ENCODE measurements at regions not wholly inside any gene's neighbourhood (a gene's known extent, or its start where the extent isn't known, plus 50 kb on each side); places are given as distances from the start of the nearest gene placed in this dataset.

DNA sequence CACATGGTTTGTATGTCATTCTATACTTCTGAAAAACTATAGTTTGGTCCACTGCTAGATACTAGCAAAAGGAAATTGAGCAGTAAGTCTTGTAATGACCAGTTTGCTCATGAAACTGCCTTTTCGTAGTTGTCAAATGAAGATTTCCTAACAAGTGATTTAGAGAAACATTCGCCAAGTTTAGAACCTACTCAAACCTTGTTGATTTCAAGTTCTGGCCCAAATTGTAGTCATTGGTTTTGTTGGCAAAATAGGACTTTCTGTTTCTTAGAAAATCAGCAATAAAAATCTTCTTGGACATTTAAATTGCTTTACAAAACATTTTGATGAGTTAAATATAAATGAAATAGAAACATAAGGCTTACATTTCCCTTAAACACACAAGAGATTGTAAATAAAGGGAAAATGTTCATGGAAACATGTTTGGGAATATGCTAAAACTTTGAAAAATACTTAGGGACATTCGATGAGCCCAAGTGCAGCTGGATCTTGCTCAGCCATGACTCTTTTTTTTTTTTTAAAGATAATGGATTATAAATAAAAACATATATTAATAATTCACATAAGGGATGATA, 178.5 kb upstream of the LYPLAL1 start:
- ChIA-PET POLR2A (no interaction called here), CTCF (interaction anchor here (0.6 kb wide), 1 partner anchor 258 kb away, joined by 4 read pairs; no protein-coding TSS in a partner anchor)
- Histone ChIP-seq H3K36me3 (ENCODE audit: control insufficient read depth in 4 of 4, insufficient read depth in 4 of 4, low read length in 3 of 4) (no peaks in the 10 kb centered on the region), H3K9me3 (ENCODE audit: control extremely low read depth in 1 of 5, control insufficient read depth in 4 of 5, insufficient read depth in 2 of 5, low read depth in 1 of 5, low read length in 4 of 5) (no peaks in the 10 kb centered on the region), H3K4me3 (ENCODE audit: control insufficient read depth in 1 of 7, extremely low read depth in 1 of 7, insufficient read depth in 4 of 7, low read depth in 2 of 7, low read length in 6 of 7) (no peak overlapping the region), H3K27ac (ENCODE audit: insufficient read depth in 1 of 2, low read depth in 1 of 2, low read length in 2 of 2, poor library complexity in 1 of 2, severe bottlenecking in 2 of 2) (no peak overlapping the region), H3K27me3 (replicated peaks in 2 of 5; ENCODE audit: control insufficient read depth in 4 of 5, insufficient read depth in 5 of 5, low read length in 4 of 5) (no peaks in the 10 kb centered on the region), H3K4me1 (ENCODE audit: control extremely low read depth in 1 of 4, control insufficient read depth in 4 of 4, insufficient read depth in 4 of 4, low read length in 3 of 4) (no peaks in the 10 kb centered on the region)
- no peak for DNase-seq
- WGBS (ENCODE audit: insufficient coverage): 100% methylated on average over 1 of the region's 3 CpGs

DNA sequence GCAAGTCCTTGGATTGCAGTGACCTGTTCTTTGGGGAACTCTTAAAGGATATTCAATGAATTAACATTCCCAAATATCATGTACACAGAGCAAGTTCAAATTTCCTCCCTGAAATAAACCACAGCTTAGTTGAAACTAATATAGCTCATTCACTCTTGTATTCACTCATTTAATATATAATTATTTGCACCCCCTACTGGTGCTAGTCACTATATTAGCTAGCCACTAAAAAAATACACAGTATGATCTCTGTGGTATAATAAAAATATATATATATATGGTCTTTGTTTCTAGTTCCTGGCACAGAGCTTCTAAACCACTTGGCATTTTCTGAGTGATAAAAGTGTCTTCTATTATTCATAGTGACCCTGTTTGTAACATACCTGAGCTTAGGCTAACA, 177.3 kb upstream of the LYPLAL1 start:
- H3K4me3 ChIP-seq (ENCODE audit: control insufficient read depth in 1 of 7, extremely low read depth in 1 of 7, insufficient read depth in 4 of 7, low read depth in 2 of 7, low read length in 6 of 7): no peak overlapping the region
- H3K4me1 ChIP-seq (ENCODE audit: control extremely low read depth in 1 of 4, control insufficient read depth in 4 of 4, insufficient read depth in 4 of 4, low read length in 3 of 4): no peaks in the 10 kb centered on the region
- H3K9me3 ChIP-seq (ENCODE audit: control extremely low read depth in 1 of 5, control insufficient read depth in 4 of 5, insufficient read depth in 2 of 5, low read depth in 1 of 5, low read length in 4 of 5): no peaks in the 10 kb centered on the region
- CTCF ChIA-PET: no interaction called here
- POLR2A ChIA-PET: no interaction called here
- DNase-seq: no peak
- H3K36me3 ChIP-seq (ENCODE audit: control insufficient read depth in 4 of 4, insufficient read depth in 4 of 4, low read length in 3 of 4): no peaks in the 10 kb centered on the region
- H3K27me3 ChIP-seq (replicated peaks in 2 of 5; ENCODE audit: control insufficient read depth in 4 of 5, insufficient read depth in 5 of 5, low read length in 4 of 5): no peaks in the 10 kb centered on the region
- no peak overlapping the region for H3K27ac ChIP-seq (ENCODE audit: insufficient read depth in 1 of 2, low read depth in 1 of 2, low read length in 2 of 2, poor library complexity in 1 of 2, severe bottlenecking in 2 of 2)

DNA sequence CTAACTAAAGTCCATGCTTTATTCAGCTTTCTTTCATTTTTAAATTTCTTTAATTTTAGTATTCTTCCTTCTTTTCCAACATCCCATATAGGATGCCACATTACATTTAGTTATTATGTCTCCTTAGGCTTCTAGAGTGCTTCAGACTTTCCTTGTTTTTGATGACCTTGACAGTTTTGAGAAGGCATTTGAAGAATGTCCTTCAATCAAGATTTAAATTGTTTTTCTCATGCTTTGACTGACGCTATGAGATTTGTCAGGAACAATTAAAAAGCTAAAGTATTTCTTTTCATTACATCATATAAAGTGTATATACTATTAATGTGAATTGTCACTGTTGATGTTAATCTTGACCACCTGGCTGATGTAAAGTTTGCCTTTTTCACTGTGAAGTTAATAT, 173.7 kb upstream of the LYPLAL1 start:
- Histone ChIP-seq H3K4me3 (ENCODE audit: control insufficient read depth in 1 of 7, extremely low read depth in 1 of 7, insufficient read depth in 4 of 7, low read depth in 2 of 7, low read length in 6 of 7) (no peak overlapping the region), H3K27me3 (replicated peaks in 2 of 5; ENCODE audit: control insufficient read depth in 4 of 5, insufficient read depth in 5 of 5, low read length in 4 of 5) (no peaks in the 10 kb centered on the region), H3K27ac (ENCODE audit: insufficient read depth in 1 of 2, low read depth in 1 of 2, low read length in 2 of 2, poor library complexity in 1 of 2, severe bottlenecking in 2 of 2) (no peak overlapping the region), H3K36me3 (ENCODE audit: control insufficient read depth in 4 of 4, insufficient read depth in 4 of 4, low read length in 3 of 4) (no peaks in the 10 kb centered on the region), H3K4me1 (ENCODE audit: control extremely low read depth in 1 of 4, control insufficient read depth in 4 of 4, insufficient read depth in 4 of 4, low read length in 3 of 4) (no peaks in the 10 kb centered on the region), H3K9me3 (ENCODE audit: control extremely low read depth in 1 of 5, control insufficient read depth in 4 of 5, insufficient read depth in 2 of 5, low read depth in 1 of 5, low read length in 4 of 5) (peaks cover 0 to under 1% (median 0%) of the 10 kb centered on the region in 5 experiments)
- WGBS (ENCODE audit: insufficient coverage): no CpG with 5 or more reads among the region's 1 CpG
- ChIA-PET CTCF (interaction anchor here (1.1 kb wide), 1 partner anchor 14 kb away, joined by 3 read pairs; no protein-coding TSS in a partner anchor), POLR2A (no interaction called here)
- DNase-seq: no peak

DNA sequence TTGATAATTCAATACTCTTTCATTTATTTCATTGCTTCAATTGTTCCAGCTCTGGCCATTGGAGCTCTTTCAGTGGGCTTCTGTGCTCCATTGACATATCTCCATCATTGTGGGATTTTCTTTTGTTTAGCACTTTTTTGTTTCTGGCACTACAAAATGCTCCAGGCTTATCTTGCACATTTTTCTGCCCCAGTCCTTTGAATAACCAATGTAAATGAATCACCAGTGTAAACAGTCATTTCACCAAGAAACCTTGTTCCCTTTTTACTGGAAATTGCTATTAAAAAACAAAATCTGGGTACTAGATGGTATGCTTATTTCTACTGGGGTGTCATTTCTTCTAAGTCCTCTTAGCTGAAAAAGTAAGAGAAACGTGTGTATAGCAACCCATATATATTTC, 173.0 kb upstream of the LYPLAL1 start:
- no peak overlapping the region for H3K4me3 ChIP-seq (ENCODE audit: control insufficient read depth in 1 of 7, extremely low read depth in 1 of 7, insufficient read depth in 4 of 7, low read depth in 2 of 7, low read length in 6 of 7)
- no peak overlapping the region for H3K27ac ChIP-seq (ENCODE audit: insufficient read depth in 1 of 2, low read depth in 1 of 2, low read length in 2 of 2, poor library complexity in 1 of 2, severe bottlenecking in 2 of 2)
- no peaks in the 10 kb centered on the region for H3K27me3 ChIP-seq (replicated peaks in 2 of 5; ENCODE audit: control insufficient read depth in 4 of 5, insufficient read depth in 5 of 5, low read length in 4 of 5)
- no peak for DNase-seq
- no peaks in the 10 kb centered on the region for H3K36me3 ChIP-seq (ENCODE audit: control insufficient read depth in 4 of 4, insufficient read depth in 4 of 4, low read length in 3 of 4)
- peaks cover 0 to 3% (median 0%) of the 10 kb centered on the region in 5 experiments for H3K9me3 ChIP-seq (ENCODE audit: control extremely low read depth in 1 of 5, control insufficient read depth in 4 of 5, insufficient read depth in 2 of 5, low read depth in 1 of 5, low read length in 4 of 5)
- CTCF ChIA-PET: interaction anchor here (1.1 kb wide), 1 partner anchor 14 kb away, joined by 3 read pairs; no protein-coding TSS in a partner anchor
- POLR2A ChIA-PET: no interaction called here
- no peaks in the 10 kb centered on the region for H3K4me1 ChIP-seq (ENCODE audit: control extremely low read depth in 1 of 4, control insufficient read depth in 4 of 4, insufficient read depth in 4 of 4, low read length in 3 of 4)
- WGBS (ENCODE audit: insufficient coverage): no CpG with 5 or more reads among the region's 1 CpG

DNA sequence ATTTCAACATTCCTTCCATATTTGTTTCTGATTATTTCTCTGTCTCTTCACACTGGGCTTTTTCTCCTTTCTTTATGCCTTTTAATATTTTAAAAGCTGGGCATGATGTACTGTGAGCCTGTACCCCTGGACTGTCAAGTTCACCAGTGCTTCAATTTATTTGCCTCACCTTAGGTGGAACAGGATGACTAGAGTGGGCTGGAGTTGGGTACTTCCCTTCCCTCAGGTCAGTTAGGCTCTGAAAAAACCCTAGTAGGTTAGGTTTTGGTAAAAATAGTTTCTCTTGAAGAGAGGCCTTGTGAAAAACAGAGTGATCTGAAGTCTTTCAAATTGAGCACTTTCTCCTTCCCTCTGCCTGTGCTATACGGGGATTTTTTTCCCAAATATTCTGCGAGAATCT, 163.0 kb upstream of the LYPLAL1 start:
- Histone ChIP-seq H3K27ac (ENCODE audit: insufficient read depth in 1 of 2, low read depth in 1 of 2, low read length in 2 of 2, poor library complexity in 1 of 2, severe bottlenecking in 2 of 2) (no peak overlapping the region), H3K9me3 (ENCODE audit: control extremely low read depth in 1 of 5, control insufficient read depth in 4 of 5, insufficient read depth in 2 of 5, low read depth in 1 of 5, low read length in 4 of 5) (no peaks in the 10 kb centered on the region), H3K4me3 (ENCODE audit: control insufficient read depth in 1 of 7, extremely low read depth in 1 of 7, insufficient read depth in 4 of 7, low read depth in 2 of 7, low read length in 6 of 7) (no peak overlapping the region), H3K36me3 (ENCODE audit: control insufficient read depth in 4 of 4, insufficient read depth in 4 of 4, low read length in 3 of 4) (no peaks in the 10 kb centered on the region), H3K27me3 (replicated peaks in 2 of 5; ENCODE audit: control insufficient read depth in 4 of 5, insufficient read depth in 5 of 5, low read length in 4 of 5) (no peaks in the 10 kb centered on the region), H3K4me1 (ENCODE audit: control extremely low read depth in 1 of 4, control insufficient read depth in 4 of 4, insufficient read depth in 4 of 4, low read length in 3 of 4) (no peaks in the 10 kb centered on the region)
- ChIA-PET CTCF (no interaction called here), POLR2A (interaction anchor here (0.6 kb wide), 1 partner anchor 52 kb away, joined by 3 read pairs; no protein-coding TSS in a partner anchor)
- WGBS (ENCODE audit: insufficient coverage): 88% methylated on average over 2 of the region's 2 CpGs
- no peak for DNase-seq

DNA sequence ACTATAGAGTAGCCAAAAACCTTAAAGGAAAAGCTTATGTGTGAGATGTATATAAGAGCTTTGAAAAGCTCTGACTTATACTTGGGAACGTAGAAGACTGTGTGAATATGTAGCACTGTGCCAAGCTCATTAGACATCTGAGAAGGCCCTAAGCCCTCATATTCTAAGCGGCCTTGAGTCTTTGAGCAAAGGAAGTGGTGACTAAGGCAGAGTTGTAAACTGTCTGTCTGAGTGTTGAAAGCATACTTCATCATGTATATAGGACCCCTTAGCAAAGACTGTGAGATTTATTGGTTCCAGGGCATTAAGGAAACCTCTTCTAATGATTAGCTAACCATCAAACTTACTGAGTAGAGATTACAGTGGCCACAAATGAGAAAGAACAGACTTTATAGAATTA, 153.3 kb upstream of the LYPLAL1 start:
- Histone ChIP-seq H3K4me3 (ENCODE audit: control insufficient read depth in 1 of 7, extremely low read depth in 1 of 7, insufficient read depth in 4 of 7, low read depth in 2 of 7, low read length in 6 of 7) (no peak overlapping the region), H3K4me1 (ENCODE audit: control extremely low read depth in 1 of 4, control insufficient read depth in 4 of 4, insufficient read depth in 4 of 4, low read length in 3 of 4) (no peaks in the 10 kb centered on the region), H3K27ac (ENCODE audit: insufficient read depth in 1 of 2, low read depth in 1 of 2, low read length in 2 of 2, poor library complexity in 1 of 2, severe bottlenecking in 2 of 2) (no peak overlapping the region), H3K9me3 (ENCODE audit: control extremely low read depth in 1 of 5, control insufficient read depth in 4 of 5, insufficient read depth in 2 of 5, low read depth in 1 of 5, low read length in 4 of 5) (peaks cover 0 to 4% (median 0%) of the 10 kb centered on the region in 5 experiments), H3K27me3 (replicated peaks in 2 of 5; ENCODE audit: control insufficient read depth in 4 of 5, insufficient read depth in 5 of 5, low read length in 4 of 5) (no peaks in the 10 kb centered on the region), H3K36me3 (ENCODE audit: control insufficient read depth in 4 of 4, insufficient read depth in 4 of 4, low read length in 3 of 4) (no peaks in the 10 kb centered on the region)
- no peak for DNase-seq
- POLR2A ChIA-PET: no interaction called here
- 100% methylated on average over 2 of the region's 2 CpGs for WGBS (ENCODE audit: insufficient coverage)
- CTCF ChIA-PET: no interaction called here

DNA sequence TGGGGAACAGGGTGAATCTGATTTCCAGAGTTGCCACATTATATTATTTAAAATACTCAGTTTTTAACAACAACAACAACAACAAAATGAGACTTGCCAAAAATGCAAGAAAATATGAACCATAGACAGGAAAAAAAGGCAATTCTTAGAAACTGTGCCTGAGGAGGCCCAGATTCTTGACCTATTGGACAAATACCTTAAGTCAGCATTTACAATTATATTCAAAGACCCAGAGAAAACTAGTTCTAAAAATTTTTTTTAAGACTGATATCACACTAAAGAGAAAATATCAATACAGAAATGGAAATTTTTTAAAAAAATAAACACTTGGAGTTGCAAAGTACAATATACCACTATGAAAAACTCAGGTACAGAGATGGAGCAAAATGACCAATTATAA, 152.8 kb upstream of the LYPLAL1 start:
- ChIA-PET CTCF (no interaction called here), POLR2A (no interaction called here)
- no peak for DNase-seq
- peaks cover 0 to 4% (median 0%) of the 10 kb centered on the region in 5 experiments for H3K9me3 ChIP-seq (ENCODE audit: control extremely low read depth in 1 of 5, control insufficient read depth in 4 of 5, insufficient read depth in 2 of 5, low read depth in 1 of 5, low read length in 4 of 5)
- H3K4me3 ChIP-seq (ENCODE audit: control insufficient read depth in 1 of 7, extremely low read depth in 1 of 7, insufficient read depth in 4 of 7, low read depth in 2 of 7, low read length in 6 of 7): no peak overlapping the region
- H3K36me3 ChIP-seq (ENCODE audit: control insufficient read depth in 4 of 4, insufficient read depth in 4 of 4, low read length in 3 of 4): no peaks in the 10 kb centered on the region
- no peaks in the 10 kb centered on the region for H3K27me3 ChIP-seq (replicated peaks in 2 of 5; ENCODE audit: control insufficient read depth in 4 of 5, insufficient read depth in 5 of 5, low read length in 4 of 5)
- no peak overlapping the region for H3K27ac ChIP-seq (ENCODE audit: insufficient read depth in 1 of 2, low read depth in 1 of 2, low read length in 2 of 2, poor library complexity in 1 of 2, severe bottlenecking in 2 of 2)
- no peaks in the 10 kb centered on the region for H3K4me1 ChIP-seq (ENCODE audit: control extremely low read depth in 1 of 4, control insufficient read depth in 4 of 4, insufficient read depth in 4 of 4, low read length in 3 of 4)
